ENCODE measurements at regions not wholly inside any gene's neighbourhood (a gene's known extent, or its start where the extent isn't known, plus 50 kb on each side); places are given as distances from the start of the nearest gene placed in this dataset.
"Not testable (repeated sequence)": the region's sequence is repeated elsewhere in the genome, so short reads cannot be mapped to it uniquely, and the experiment has no call there.

GRCh38 chr7:81842361-81842760, 72.5 kb upstream of the HGF start:
- TF ChIP-seq, protein P1, sequence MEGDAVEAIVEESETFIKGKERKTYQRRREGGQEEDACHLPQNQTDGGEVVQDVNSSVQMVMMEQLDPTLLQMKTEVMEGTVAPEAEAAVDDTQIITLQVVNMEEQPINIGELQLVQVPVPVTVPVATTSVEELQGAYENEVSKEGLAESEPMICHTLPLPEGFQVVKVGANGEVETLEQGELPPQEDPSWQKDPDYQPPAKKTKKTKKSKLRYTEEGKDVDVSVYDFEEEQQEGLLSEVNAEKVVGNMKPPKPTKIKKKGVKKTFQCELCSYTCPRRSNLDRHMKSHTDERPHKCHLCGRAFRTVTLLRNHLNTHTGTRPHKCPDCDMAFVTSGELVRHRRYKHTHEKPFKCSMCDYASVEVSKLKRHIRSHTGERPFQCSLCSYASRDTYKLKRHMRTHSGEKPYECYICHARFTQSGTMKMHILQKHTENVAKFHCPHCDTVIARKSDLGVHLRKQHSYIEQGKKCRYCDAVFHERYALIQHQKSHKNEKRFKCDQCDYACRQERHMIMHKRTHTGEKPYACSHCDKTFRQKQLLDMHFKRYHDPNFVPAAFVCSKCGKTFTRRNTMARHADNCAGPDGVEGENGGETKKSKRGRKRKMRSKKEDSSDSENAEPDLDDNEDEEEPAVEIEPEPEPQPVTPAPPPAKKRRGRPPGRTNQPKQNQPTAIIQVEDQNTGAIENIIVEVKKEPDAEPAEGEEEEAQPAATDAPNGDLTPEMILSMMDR (IDR thresholded peaks at IDR 0.05; ENCODE audit: low read depth, low read length, missing control alignments), result no peak
- DNase-seq (ENCODE audit: extremely low read depth, low read depth), result no peak
- no peak overlapping the region for H3K4me3 ChIP-seq (replicated peaks; ENCODE audit: low read depth, low read length)

DNA sequence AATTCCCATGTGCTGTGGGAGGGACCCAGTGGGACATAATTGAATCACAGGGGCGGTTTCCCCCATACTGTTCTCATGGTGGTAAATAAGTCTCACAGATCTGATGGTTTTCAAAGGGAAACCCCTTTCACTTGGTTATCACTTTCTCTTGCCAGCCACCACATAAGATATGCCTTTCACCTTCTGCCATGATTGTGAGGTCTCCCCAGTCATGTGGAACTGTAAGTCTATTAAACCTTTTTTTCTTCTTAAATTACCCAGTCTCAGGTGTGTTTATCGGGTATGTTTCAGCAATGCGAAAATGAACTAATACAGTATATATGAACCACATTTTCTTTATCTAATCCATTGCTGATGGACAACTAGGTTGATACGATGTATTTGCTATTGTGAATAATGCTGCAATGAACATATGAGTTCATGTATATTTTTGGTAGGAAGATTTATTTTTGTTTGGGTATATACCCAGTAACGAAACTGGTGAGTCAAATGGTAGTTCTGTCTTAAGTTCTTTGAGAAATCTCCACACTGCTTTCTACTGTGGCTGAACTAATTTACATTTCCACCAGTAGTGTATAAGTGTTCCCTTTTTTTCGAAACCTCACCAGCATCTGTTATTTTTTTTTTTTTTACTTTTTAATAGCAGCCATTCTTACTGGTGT, 70.0 kb upstream of the HGF start:
- DNase-seq (ENCODE audit: extremely low read depth, low read depth), result no peak
- H3K4me3 ChIP-seq (replicated peaks; ENCODE audit: low read depth, low read length), result no peak overlapping the region
- TF ChIP-seq, protein P1 (IDR thresholded peaks at IDR 0.05; ENCODE audit: low read depth, low read length, missing control alignments), result no peak

- DNase-seq (ENCODE audit: extremely low read depth, low read depth), result no peak
- TF ChIP-seq, protein P1 (IDR thresholded peaks at IDR 0.05; ENCODE audit: low read depth, low read length, missing control alignments), result no peak
- H3K4me3 ChIP-seq (replicated peaks; ENCODE audit: low read depth, low read length), result no peak overlapping the region
These were observed 63.6 kb upstream of the HGF start for GRCh38 chr7:81833401-81833800.

DNA sequence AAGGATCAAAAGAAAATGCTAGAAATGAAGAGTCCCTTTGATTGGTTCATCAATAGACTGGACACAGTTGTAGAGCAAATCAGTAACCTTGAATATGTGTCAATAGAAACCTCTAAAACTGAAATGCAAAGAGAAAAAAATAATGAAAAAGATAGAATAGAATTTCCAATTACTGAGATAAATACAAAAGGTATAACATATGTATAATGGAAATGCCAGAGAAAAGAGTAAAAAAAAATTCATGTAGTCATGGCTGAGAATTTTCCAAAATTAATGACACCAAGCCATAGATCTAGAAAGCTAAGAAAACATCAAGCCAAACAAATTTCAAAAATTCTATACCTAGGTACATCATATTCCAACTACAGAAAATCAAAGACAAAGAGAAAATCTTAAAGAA, 62.0 kb upstream of the HGF start:
- H3K4me3 ChIP-seq (replicated peaks; ENCODE audit: low read depth, low read length), result no peak overlapping the region
- DNase-seq (ENCODE audit: extremely low read depth, low read depth), result no peak
- TF ChIP-seq, protein P1 (IDR thresholded peaks at IDR 0.05; ENCODE audit: low read depth, low read length, missing control alignments), result no peak

- H3K4me3 ChIP-seq (replicated peaks; ENCODE audit: low read depth, low read length); DNase-seq (ENCODE audit: extremely low read depth, low read depth): not testable (repeated sequence)
These were observed 59.7 kb upstream of the HGF start for GRCh38 chr7:81829511-81829910.

DNA sequence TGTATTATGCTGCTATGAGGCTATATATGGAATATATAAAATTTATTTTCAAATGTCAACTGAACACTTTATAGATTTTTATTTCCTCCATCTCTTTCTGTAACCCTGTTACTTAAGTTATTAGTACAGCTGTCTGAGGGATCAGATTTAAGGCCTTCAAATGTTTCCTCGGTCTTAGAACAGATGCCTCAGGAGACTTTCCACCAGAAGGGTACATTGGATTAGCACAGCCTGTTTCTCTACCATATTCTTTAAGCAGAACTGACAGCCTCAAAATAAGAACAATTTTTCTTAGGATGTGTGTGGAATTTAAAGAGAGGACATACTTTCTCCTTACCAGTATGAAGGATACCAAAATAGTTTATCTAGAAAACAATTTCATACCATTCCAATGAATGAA, 53.0 kb upstream of the HGF start:
- H3K4me3 ChIP-seq (replicated peaks; ENCODE audit: low read depth, low read length), result no peak overlapping the region
- DNase-seq (ENCODE audit: extremely low read depth, low read depth), result no peak
- TF ChIP-seq, protein P1 (IDR thresholded peaks at IDR 0.05; ENCODE audit: low read depth, low read length, missing control alignments), result no peak

DNA sequence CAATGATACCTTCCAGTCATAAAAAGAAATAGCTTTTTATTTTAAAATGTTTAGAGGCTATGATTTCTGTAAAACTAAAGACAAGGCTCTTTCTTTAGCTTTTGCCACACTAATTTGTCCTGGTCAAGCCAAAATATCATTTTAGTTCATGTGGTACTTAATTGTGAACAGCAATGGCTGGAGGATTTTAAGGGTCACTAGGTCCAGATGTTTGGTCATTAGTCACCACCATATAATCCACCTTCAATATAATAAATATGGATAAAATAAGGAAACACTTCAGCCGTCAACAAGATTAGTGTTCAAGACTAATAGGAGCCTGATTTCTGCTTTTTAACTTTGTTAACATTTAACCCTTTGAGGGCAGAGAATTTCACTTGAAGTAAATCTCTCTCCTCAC, 50.0 kb upstream of the HGF start:
- DNase-seq (ENCODE audit: extremely low read depth, low read depth), result no peak
- TF ChIP-seq, protein P1 (IDR thresholded peaks at IDR 0.05; ENCODE audit: low read depth, low read length, missing control alignments), result no peak
- H3K4me3 ChIP-seq (replicated peaks; ENCODE audit: low read depth, low read length), result no peak overlapping the region
